H9 (cell line): ENCODE measurements at regions not wholly inside any gene's neighbourhood (a gene's known extent, or its start where the extent isn't known, plus 50 kb on each side); places are given as distances from the start of the nearest gene placed in this dataset.
A peak's percentile ranks its signal among the peaks of the same experiment; 100 is the strongest.

ENCODE experiments used
- DNase-seq: peaks from one replicate; pipeline ENCODE4 v3.0.0-alpha.2; 2017
- H2AFZ ChIP-seq: one replicate; pipeline ENCODE4 v1.6.1; 2013; ENCODE audit warnings: mild to moderate bottlenecking, low read length, control low read depth, moderate library complexity
- H2AK5ac ChIP-seq: 2 replicates; pipeline ENCODE4 v1.6.1; 2013; ENCODE audit warnings: low read length, control low read depth, mixed read lengths; ENCODE audit not compliant: insufficient read length
- H2BK120ac ChIP-seq: one replicate; pipeline ENCODE4 v1.6.1; 2013; ENCODE audit warnings: low read depth, mild to moderate bottlenecking, low read length, control low read depth, inconsistent platforms; ENCODE audit not compliant: poor library complexity, severe bottlenecking
- H2BK12ac ChIP-seq: 2 replicates; pipeline ENCODE4 v1.6.1; 2013; ENCODE audit warnings: low read length, control low read depth, mixed read lengths, low read depth; ENCODE audit not compliant: insufficient read length
- H2BK15ac ChIP-seq: 2 replicates; pipeline ENCODE4 v1.6.1; 2013; ENCODE audit warnings: low read depth, low read length, control low read depth
- H2BK20ac ChIP-seq: one replicate; pipeline ENCODE4 v1.6.1; 2013; ENCODE audit warnings: low read depth, mild to moderate bottlenecking, low read length, control low read depth, inconsistent platforms; ENCODE audit not compliant: poor library complexity, severe bottlenecking
- H2BK5ac ChIP-seq: 2 replicates; pipeline ENCODE4 v1.6.1; 2013; ENCODE audit warnings: low read length, control low read depth, mixed read lengths; ENCODE audit not compliant: insufficient read length
- H3K14ac ChIP-seq: 2 replicates; pipeline ENCODE4 v1.6.1; 2013; ENCODE audit warnings: low read length, control low read depth; ENCODE audit not compliant: insufficient read depth
- H3K18ac ChIP-seq: 2 replicates; pipeline ENCODE4 v1.6.1; 2013; ENCODE audit warnings: low read depth, mild to moderate bottlenecking, mixed read lengths, low read length, control low read depth; ENCODE audit not compliant: insufficient read length
- H3K23ac ChIP-seq: 2 replicates; pipeline ENCODE4 v1.6.1; 2013; ENCODE audit warnings: low read length, control low read depth, mixed read lengths, low read depth; ENCODE audit not compliant: insufficient read length
- H3K23me2 ChIP-seq: 2 replicates; pipeline ENCODE4 v1.6.1; 2013; ENCODE audit warnings: low read depth, mild to moderate bottlenecking, mixed read lengths, low read length, control low read depth; ENCODE audit not compliant: insufficient read length, poor library complexity, severe bottlenecking
- H3K27ac ChIP-seq: 2 replicates; pipeline ENCODE4 v1.5.1; 2013; ENCODE audit warnings: low read length, control low read depth, mixed read lengths, low read depth; ENCODE audit not compliant: insufficient read length
- H3K27me3 ChIP-seq: 2 replicates; pipeline ENCODE4 v1.6.1; 2013; ENCODE audit warnings: low read length, control low read depth, inconsistent platforms; ENCODE audit not compliant: insufficient read depth
- H3K4ac ChIP-seq: 2 replicates; pipeline ENCODE4 v1.6.1; 2013; ENCODE audit warnings: low read depth, mild to moderate bottlenecking, control low read depth, inconsistent platforms, low read length, moderate library complexity
- H3K4me1 ChIP-seq: 2 replicates; pipeline ENCODE4 v1.6.1; 2013; ENCODE audit warnings: low read length, control low read depth, inconsistent platforms; ENCODE audit not compliant: insufficient read depth
- H3K4me2 ChIP-seq: 2 replicates; pipeline ENCODE4 v1.6.1; 2013; ENCODE audit warnings: low read length, control low read depth, mixed read lengths; ENCODE audit not compliant: insufficient read length, insufficient read depth
- H3K56ac ChIP-seq: 2 replicates; pipeline ENCODE4 v1.6.1; 2013; ENCODE audit warnings: low read depth, mild to moderate bottlenecking, mixed read lengths, low read length, control low read depth; ENCODE audit not compliant: insufficient read length
- H3K79me1 ChIP-seq: 2 replicates; pipeline ENCODE4 v1.6.1; 2013; ENCODE audit warnings: low read depth, mild to moderate bottlenecking, moderate library complexity, low read length, control low read depth, inconsistent platforms; ENCODE audit not compliant: insufficient read depth, poor library complexity, severe bottlenecking
- H3K79me2 ChIP-seq: 2 replicates; pipeline ENCODE4 v1.6.1; 2013; ENCODE audit warnings: low read length, control low read depth, inconsistent platforms; ENCODE audit not compliant: insufficient read depth
- H3K9ac ChIP-seq: 2 replicates; pipeline ENCODE4 v1.6.1; 2013; ENCODE audit warnings: low read length, control low read depth, mixed read lengths; ENCODE audit not compliant: insufficient read length; ENCODE audit errors: extremely low read depth
- H3K9me3 ChIP-seq: one replicate; pipeline ENCODE4 v1.6.1; 2013; ENCODE audit warnings: low read depth, low read length, inconsistent platforms; ENCODE audit not compliant: control insufficient read depth
- H3T11ph ChIP-seq: one replicate; pipeline ENCODE4 v1.6.1; 2013; ENCODE audit warnings: mild to moderate bottlenecking, low read length, control low read depth, inconsistent platforms
- H4K20me1 ChIP-seq: one replicate; pipeline ENCODE4 v1.6.1; 2013; ENCODE audit not compliant: control insufficient read depth, insufficient read length, insufficient read depth
- H4K5ac ChIP-seq: 2 replicates; pipeline ENCODE4 v1.6.1; 2013; ENCODE audit warnings: low read depth, mild to moderate bottlenecking, mixed read lengths, low read length, control low read depth; ENCODE audit not compliant: insufficient read length
- H4K8ac ChIP-seq: replicated peaks from 2 replicates; pipeline ENCODE4 v1.6.1; 2013; ENCODE audit warnings: low read length, control low read depth, mixed read lengths, low read depth; ENCODE audit not compliant: insufficient read length
- H4K91ac ChIP-seq: 2 replicates; pipeline ENCODE4 v1.6.1; 2013; ENCODE audit warnings: low read depth, mild to moderate bottlenecking, moderate library complexity, mixed read lengths, low read length, control low read depth; ENCODE audit not compliant: insufficient read length
- H3K27ac Mint-ChIP-seq, 3 experiments: 2 replicates in 2 of 3; 3 replicates in 1 of 3; pipeline ENCODE4 v1.8.0; 2020 to 2021; ENCODE audit warnings: mixed read lengths in 3 of 3, mild to moderate bottlenecking in 1 of 3, moderate library complexity in 1 of 3
- H3K27me3 Mint-ChIP-seq: 2 replicates; pipeline ENCODE4 v1.8.0; 2021; ENCODE audit warnings: low read depth, mild to moderate bottlenecking, moderate library complexity, mixed read lengths
- H3K36me3 Mint-ChIP-seq, 3 experiments: 2 replicates in 2 of 3; 3 replicates in 1 of 3; pipeline ENCODE4 v1.8.0; 2020 to 2021; ENCODE audit warnings: low read depth in 3 of 3, mixed read lengths in 3 of 3; ENCODE audit not compliant: insufficient read depth in 1 of 3
- H3K4me1 Mint-ChIP-seq, 2 experiments: 2 replicates each; pipeline ENCODE4 v1.8.0; 2020; ENCODE audit warnings: mixed read lengths in 2 of 2
- H3K4me3 Mint-ChIP-seq, 2 experiments: 2 replicates in 1 of 2; 3 replicates in 1 of 2; pipeline ENCODE4 v1.8.0; 2020 to 2021; ENCODE audit warnings: mild to moderate bottlenecking in 2 of 2, mixed read lengths in 2 of 2, moderate library complexity in 1 of 2
- H3K9me3 Mint-ChIP-seq, 2 experiments: 2 replicates in 1 of 2; 3 replicates in 1 of 2; pipeline ENCODE4 v1.8.0; 2020; ENCODE audit warnings: mild to moderate bottlenecking in 2 of 2, mixed read lengths in 2 of 2, moderate library complexity in 1 of 2
- WGBS: extraction: QIAGEN DNeasy Blood & Tissue Kit; methylation state at CpG from one replicate; pipeline ENCODE4 v1.1.7; 2013; ENCODE audit warnings: missing lambda C conversion rate, low lambda C conversion rate, mixed read lengths; ENCODE audit not compliant: insufficient read length; ENCODE audit errors: extremely low coverage; 5-methylcytosine and 5-hydroxymethylcytosine counted together
- TF ChIP-seq, protein P1 (sequence below): fragments of 200-600 bp; sonication (generic); conservative IDR thresholded peaks from 3 replicates; pipeline ENCODE4 v1.8.0; 2021; ENCODE audit warnings: antibody characterized with exemption, mild to moderate bottlenecking

- H3K4me1 ChIP-seq = no peaks in the 10 kb centered on the region
- no peaks in the 10 kb centered on the region for H3K27me3 ChIP-seq
- Mint-ChIP-seq H3K4me1 (peaks cover 5 to 8% of the 10 kb centered on the region in 2 experiments), H3K9me3 (peaks cover 0 to 7% of the 10 kb centered on the region in 2 experiments; a peak in 3 of 5 replicates), H3K36me3 (no peaks in the 10 kb centered on the region; a peak in 1 of 7 replicates), H3K27ac (no peak overlapping the region), H3K4me3 (no peak overlapping the region), H3K27me3 (peaks cover 10% of the 10 kb centered on the region)
- no peak overlapping the region for H3K9ac ChIP-seq
- no peak overlapping the region for H4K8ac ChIP-seq
- H4K20me1 ChIP-seq = no peaks in the 10 kb centered on the region
- H2BK12ac ChIP-seq = no peak overlapping the region
- no peak overlapping the region for H2BK5ac ChIP-seq
- no peak overlapping the region for H4K5ac ChIP-seq
- no peak overlapping the region for H3K14ac ChIP-seq
- H2BK15ac ChIP-seq = no peak overlapping the region
- peak; percentile 20 for DNase-seq
- no peaks in the 10 kb centered on the region for H3K79me1 ChIP-seq
- H3K23me2 ChIP-seq = no peaks in the 10 kb centered on the region
- no peak overlapping the region for H3K4ac ChIP-seq
- H3K9me3 ChIP-seq = no peaks in the 10 kb centered on the region
- no peak overlapping the region for H3K27ac ChIP-seq
- H3K23ac ChIP-seq = no peak overlapping the region
- H2BK120ac ChIP-seq = no peak overlapping the region
- H3K56ac ChIP-seq = no peak overlapping the region
- no peak overlapping the region for H3K4me2 ChIP-seq
- H4K91ac ChIP-seq = no peak overlapping the region
- no peaks in the 10 kb centered on the region for H3K79me2 ChIP-seq
- no peak overlapping the region for H2AFZ ChIP-seq
- no CpG with 5 or more reads among the region's 22 CpGs for WGBS
- H2AK5ac ChIP-seq = no peak overlapping the region
- no peak overlapping the region for H3K18ac ChIP-seq
- TF ChIP-seq, protein P1, sequence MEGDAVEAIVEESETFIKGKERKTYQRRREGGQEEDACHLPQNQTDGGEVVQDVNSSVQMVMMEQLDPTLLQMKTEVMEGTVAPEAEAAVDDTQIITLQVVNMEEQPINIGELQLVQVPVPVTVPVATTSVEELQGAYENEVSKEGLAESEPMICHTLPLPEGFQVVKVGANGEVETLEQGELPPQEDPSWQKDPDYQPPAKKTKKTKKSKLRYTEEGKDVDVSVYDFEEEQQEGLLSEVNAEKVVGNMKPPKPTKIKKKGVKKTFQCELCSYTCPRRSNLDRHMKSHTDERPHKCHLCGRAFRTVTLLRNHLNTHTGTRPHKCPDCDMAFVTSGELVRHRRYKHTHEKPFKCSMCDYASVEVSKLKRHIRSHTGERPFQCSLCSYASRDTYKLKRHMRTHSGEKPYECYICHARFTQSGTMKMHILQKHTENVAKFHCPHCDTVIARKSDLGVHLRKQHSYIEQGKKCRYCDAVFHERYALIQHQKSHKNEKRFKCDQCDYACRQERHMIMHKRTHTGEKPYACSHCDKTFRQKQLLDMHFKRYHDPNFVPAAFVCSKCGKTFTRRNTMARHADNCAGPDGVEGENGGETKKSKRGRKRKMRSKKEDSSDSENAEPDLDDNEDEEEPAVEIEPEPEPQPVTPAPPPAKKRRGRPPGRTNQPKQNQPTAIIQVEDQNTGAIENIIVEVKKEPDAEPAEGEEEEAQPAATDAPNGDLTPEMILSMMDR = no peak
- no peak overlapping the region for H3T11ph ChIP-seq
- H2BK20ac ChIP-seq = no peak overlapping the region
These were observed 223.5 kb downstream of the NDUFA10 start for GRCh38 chr2:239801404-239802184.
